Transverse colon (tissue), 4 donors: ENCODE measurements at regions not wholly inside any gene's neighbourhood (a gene's known extent, or its start where the extent isn't known, plus 50 kb on each side); places are given as distances from the start of the nearest gene placed in this dataset.

ENCODE experiments used
- EP300 ChIP-seq: sonication (generic); formaldehyde crosslinking; IDR thresholded peaks from one replicate; pipeline ENCODE4 v1.6.1; 2017; ENCODE audit warnings: antibody characterized with exemption, low read depth
- POLR2AphosphoS5 ChIP-seq, 3 donors: sonication (generic); formaldehyde crosslinking; IDR thresholded peaks; one replicate each; pipeline ENCODE4 v1.6.1; 2016; ENCODE audit warnings: antibody characterized with exemption in 3 of 3
- TF ChIP-seq, protein P1 (sequence below), 5 experiments: fragments of 200-600 bp in 3 of 5; fragments of 450-650 bp in 2 of 5; sonication (generic) in 3 of 5; IDR thresholded peaks; 1 replicate in 2 of 5; 2 replicates in 3 of 5; pipeline ENCODE4 v1.5.1; 2016 to 2017; ENCODE audit warnings: antibody characterized with exemption in 5 of 5, inconsistent platforms in 3 of 5, mild to moderate bottlenecking in 2 of 5, moderate library complexity in 1 of 5

DNA sequence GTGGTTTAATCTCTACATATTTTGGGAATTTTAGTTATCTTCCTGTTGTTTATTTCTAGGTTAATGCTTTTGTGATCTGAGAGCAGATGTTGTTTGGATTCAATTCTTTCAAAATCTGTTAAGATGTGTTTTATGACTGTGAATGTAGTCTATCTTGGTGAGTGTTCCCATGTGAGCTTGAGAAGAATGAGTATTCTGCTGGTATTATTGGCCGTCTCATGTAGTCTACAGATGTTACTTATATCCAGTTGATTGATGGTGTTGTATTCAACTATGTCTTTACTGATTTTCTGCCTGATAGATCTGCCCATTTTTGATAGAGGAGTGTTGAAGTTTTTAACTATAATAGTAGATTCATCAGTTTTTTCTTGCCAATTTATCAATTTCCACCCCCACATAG lies 141.4 kb upstream of the FOXP2 start:
- no peak for TF ChIP-seq POLR2AphosphoS5 (IDR thresholded peaks at IDR 0.05)
- TF ChIP-seq EP300, result no peak
- TF ChIP-seq, protein P1, sequence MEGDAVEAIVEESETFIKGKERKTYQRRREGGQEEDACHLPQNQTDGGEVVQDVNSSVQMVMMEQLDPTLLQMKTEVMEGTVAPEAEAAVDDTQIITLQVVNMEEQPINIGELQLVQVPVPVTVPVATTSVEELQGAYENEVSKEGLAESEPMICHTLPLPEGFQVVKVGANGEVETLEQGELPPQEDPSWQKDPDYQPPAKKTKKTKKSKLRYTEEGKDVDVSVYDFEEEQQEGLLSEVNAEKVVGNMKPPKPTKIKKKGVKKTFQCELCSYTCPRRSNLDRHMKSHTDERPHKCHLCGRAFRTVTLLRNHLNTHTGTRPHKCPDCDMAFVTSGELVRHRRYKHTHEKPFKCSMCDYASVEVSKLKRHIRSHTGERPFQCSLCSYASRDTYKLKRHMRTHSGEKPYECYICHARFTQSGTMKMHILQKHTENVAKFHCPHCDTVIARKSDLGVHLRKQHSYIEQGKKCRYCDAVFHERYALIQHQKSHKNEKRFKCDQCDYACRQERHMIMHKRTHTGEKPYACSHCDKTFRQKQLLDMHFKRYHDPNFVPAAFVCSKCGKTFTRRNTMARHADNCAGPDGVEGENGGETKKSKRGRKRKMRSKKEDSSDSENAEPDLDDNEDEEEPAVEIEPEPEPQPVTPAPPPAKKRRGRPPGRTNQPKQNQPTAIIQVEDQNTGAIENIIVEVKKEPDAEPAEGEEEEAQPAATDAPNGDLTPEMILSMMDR (IDR thresholded peaks at IDR 0.05), result no peak
